NCI-H774 (cell line): ENCODE measurements at regions not wholly inside any gene's neighbourhood (a gene's known extent, or its start where the extent isn't known, plus 50 kb on each side); places are given as distances from the start of the nearest gene placed in this dataset.

Source experiments
- DNase-seq: peaks from one replicate; lab custom pipeline; 2025; lab: John Stamatoyannopoulos, UW

- no peak for DNase-seq
These were observed 52.0 kb upstream of the RTN4 start for GRCh38 chr2:55102056-55102812.

- no peak for DNase-seq
These were observed 51.2 kb upstream of the RTN4 start for GRCh38 chr2:55101466-55101865.

GRCh38 chr2:55099878-55100820 is 49.9 kb upstream of the RTN4 start:
- DNase-seq, result no peak
